CD4-positive, alpha-beta T cell treated with Interleukin-2 at 100 ng/mL for 4 hours (primary cell): ENCODE measurements at regions not wholly inside any gene's neighbourhood (a gene's known extent, or its start where the extent isn't known, plus 50 kb on each side); places are given as distances from the start of the nearest gene placed in this dataset.
"Not testable (repeated sequence)": the region's sequence is repeated elsewhere in the genome, so short reads cannot be mapped to it uniquely, and the experiment has no call there.

Experiments used
- DNase-seq: peaks from one replicate; pipeline ENCODE4 v3.0.0-alpha.2; 2020; ENCODE audit warnings: low spot score

GRCh38 chr12:87421233-87421632 lies 608.0 kb downstream of the C12orf50 start:
- DNase-seq = not testable (repeated sequence)

GRCh38 chr12:87413784-87414183 lies 615.4 kb downstream of the C12orf50 start:
- no peak for DNase-seq

GRCh38 chr12:87406926-87407325 lies 622.3 kb downstream of the C12orf50 start:
- DNase-seq = no peak

GRCh38 chr12:87405918-87406317 lies 623.3 kb downstream of the C12orf50 start:
- DNase-seq = no peak

- not testable (repeated sequence) for DNase-seq
Observed at GRCh38 chr12:87394168-87394567, 635.0 kb downstream of the C12orf50 start.

GRCh38 chr12:87388376-87388775 lies 640.8 kb downstream of the C12orf50 start:
- DNase-seq = no peak

- no peak for DNase-seq
Observed at GRCh38 chr12:87385322-87385721, 643.9 kb downstream of the C12orf50 start.

GRCh38 chr12:87384226-87384625 lies 645.0 kb downstream of the C12orf50 start:
- DNase-seq = no peak

GRCh38 chr12:87383680-87384079 lies 645.5 kb downstream of the C12orf50 start:
- no peak for DNase-seq

GRCh38 chr12:87382959-87383566 lies 646.1 kb downstream of the C12orf50 start:
- DNase-seq = no peak

GRCh38 chr12:87382436-87382835 lies 646.8 kb downstream of the C12orf50 start:
- no peak for DNase-seq

- DNase-seq = no peak
Observed at GRCh38 chr12:87381742-87382141, 647.5 kb downstream of the C12orf50 start.

- DNase-seq = no peak
Observed at GRCh38 chr12:87378526-87378925, 650.7 kb downstream of the C12orf50 start.

- DNase-seq = no peak
Observed at GRCh38 chr12:87376722-87377121, 652.5 kb downstream of the C12orf50 start.

GRCh38 chr12:87369161-87369560 lies 660.0 kb downstream of the C12orf50 start:
- no peak for DNase-seq

- no peak for DNase-seq
Observed at GRCh38 chr12:87368259-87368658, 660.9 kb downstream of the C12orf50 start.

- DNase-seq = no peak
Observed at GRCh38 chr12:87365423-87365822, 663.8 kb downstream of the C12orf50 start.

GRCh38 chr12:87363497-87364084 lies 665.6 kb downstream of the C12orf50 start:
- no peak for DNase-seq

- no peak for DNase-seq
Observed at GRCh38 chr12:87349681-87350080, 679.5 kb downstream of the C12orf50 start.

- DNase-seq = no peak
Observed at GRCh38 chr12:87348071-87348470, 681.1 kb downstream of the C12orf50 start.

- DNase-seq = no peak
Observed at GRCh38 chr12:87344699-87345098, 684.5 kb downstream of the C12orf50 start.

- no peak for DNase-seq
Observed at GRCh38 chr12:87338681-87339080, 690.5 kb downstream of the C12orf50 start.

- no peak for DNase-seq
Observed at GRCh38 chr12:87336814-87337336, 692.3 kb downstream of the C12orf50 start.
